ENCODE measurements at regions not wholly inside any gene's neighbourhood (a gene's known extent, or its start where the extent isn't known, plus 50 kb on each side); places are given as distances from the start of the nearest gene placed in this dataset.
"Not testable (repeated sequence)": the region's sequence is repeated elsewhere in the genome, so short reads cannot be mapped to it uniquely, and the experiment has no call there.

DNA sequence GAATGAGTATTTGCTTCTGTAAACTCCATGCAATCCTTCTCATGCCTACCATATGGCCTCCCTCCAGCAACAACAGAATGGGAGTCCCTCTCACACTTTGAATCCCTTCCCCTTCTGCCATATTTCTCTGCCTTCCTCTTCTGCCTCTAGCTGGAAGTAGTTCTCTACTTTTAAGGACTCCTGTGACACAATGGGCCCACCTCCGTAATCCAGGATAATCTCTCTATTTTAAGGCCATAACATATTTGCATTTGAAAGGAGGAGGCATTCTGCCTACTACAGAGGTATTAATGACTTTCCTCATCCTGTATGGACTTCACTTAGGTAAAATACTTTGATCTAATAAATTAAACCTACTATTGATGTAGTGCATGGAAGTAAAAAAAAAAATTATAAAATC lies 155.4 kb upstream of the ITGA1 start:
- no peak overlapping the region for H3K4me2 ChIP-seq (ENCODE audit: insufficient read depth, low read length, poor library complexity, severe bottlenecking)

DNA sequence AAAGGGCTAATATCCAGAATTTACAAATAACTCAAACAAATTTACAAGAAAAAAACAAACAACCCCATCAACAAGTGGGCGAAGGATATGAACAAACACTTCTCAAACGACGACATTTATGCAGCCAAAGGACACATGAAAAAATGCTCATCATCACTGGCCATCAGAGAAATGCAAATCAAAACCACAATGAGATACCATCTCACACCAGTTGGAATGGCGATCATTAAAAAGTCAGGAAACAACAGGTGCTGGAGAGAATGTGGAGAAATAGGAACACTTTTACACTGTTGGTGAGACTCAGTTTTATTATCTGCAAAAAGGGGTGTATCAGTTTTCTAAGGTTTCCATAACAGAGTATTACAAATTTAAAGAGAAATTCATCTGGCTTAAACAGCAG lies 153.5 kb upstream of the ITGA1 start:
- not testable (repeated sequence) for H4K91ac ChIP-seq (ENCODE audit: low read depth, low read length, poor library complexity); H3K79me1 ChIP-seq (ENCODE audit: low read depth, low read length); H3K27me3 ChIP-seq (ENCODE audit: control insufficient read depth in 3 of 3, insufficient read depth in 3 of 3, low read depth in 1 of 3, low read length in 3 of 3); H3K4me1 ChIP-seq (ENCODE audit: control insufficient read depth in 2 of 2, insufficient read depth in 1 of 2, low read depth in 1 of 2, low read length in 2 of 2); H3K4me2 ChIP-seq (ENCODE audit: insufficient read depth, low read length, poor library complexity, severe bottlenecking); H3K4me3 ChIP-seq (ENCODE audit: low read length in 2 of 2); H2BK5ac ChIP-seq (ENCODE audit: low read length); H4K8ac ChIP-seq (ENCODE audit: low read depth, low read length); H2BK12ac ChIP-seq (ENCODE audit: low read length); H3K9me3 ChIP-seq (replicated peaks in 1 of 2; ENCODE audit: control insufficient read depth in 2 of 2, insufficient read depth in 1 of 2, low read depth in 1 of 2, low read length in 2 of 2); H3K9ac ChIP-seq (ENCODE audit: low read depth, low read length, poor library complexity); H3K27ac ChIP-seq (replicated peaks; ENCODE audit: low read length); H3K4ac ChIP-seq (ENCODE audit: low read length); H3K18ac ChIP-seq (ENCODE audit: low read length); H2BK120ac ChIP-seq (ENCODE audit: low read depth, low read length); H2AK5ac ChIP-seq (ENCODE audit: low read depth, low read length); H2BK15ac ChIP-seq (ENCODE audit: low read length); H3K36me3 ChIP-seq (replicated peaks in 1 of 2; ENCODE audit: control insufficient read depth in 2 of 2, insufficient read depth in 2 of 2, low read length in 2 of 2); H2AFZ ChIP-seq (ENCODE audit: low read length); H3K23ac ChIP-seq (ENCODE audit: low read depth, low read length, poor library complexity); DNase-seq (ENCODE audit: low spot score); H3K14ac ChIP-seq (ENCODE audit: low read length)
- no CpG with 5 or more reads among the region's 4 CpGs for WGBS, 2 donors (ENCODE audit: extremely low coverage in 2 of 2, insufficient read length in 2 of 2, insufficient replicate concordance in 1 of 2)

More for the DNA sequence above, 155.4 kb upstream of the ITGA1 start:
- Histone ChIP-seq H4K8ac (ENCODE audit: low read depth, low read length) (no peak overlapping the region), H3K23ac (ENCODE audit: low read depth, low read length, poor library complexity) (no peak overlapping the region), H2AFZ (ENCODE audit: low read length) (no peak overlapping the region), H3K9ac (ENCODE audit: low read depth, low read length, poor library complexity) (no peak overlapping the region), H2AK5ac (ENCODE audit: low read depth, low read length) (no peak overlapping the region), H2BK15ac (ENCODE audit: low read length) (no peak overlapping the region), H3K27ac (replicated peaks; ENCODE audit: low read length) (no peak overlapping the region), H3K79me1 (ENCODE audit: low read depth, low read length) (no peaks in the 10 kb centered on the region), H4K91ac (ENCODE audit: low read depth, low read length, poor library complexity) (no peak overlapping the region), H3K4ac (ENCODE audit: low read length) (no peak overlapping the region), H3K4me3 (ENCODE audit: low read length in 2 of 2) (no peak overlapping the region), H2BK5ac (ENCODE audit: low read length) (no peak overlapping the region), H3K4me1 (ENCODE audit: control insufficient read depth in 2 of 2, insufficient read depth in 1 of 2, low read depth in 1 of 2, low read length in 2 of 2) (no peaks in the 10 kb centered on the region), H3K14ac (ENCODE audit: low read length) (no peak overlapping the region), H3K27me3 (ENCODE audit: control insufficient read depth in 3 of 3, insufficient read depth in 3 of 3, low read depth in 1 of 3, low read length in 3 of 3) (no peaks in the 10 kb centered on the region), H3K9me3 (replicated peaks in 1 of 2; ENCODE audit: control insufficient read depth in 2 of 2, insufficient read depth in 1 of 2, low read depth in 1 of 2, low read length in 2 of 2) (peaks cover 0 to 2% of the 10 kb centered on the region in 2 donors), H2BK12ac (ENCODE audit: low read length) (no peak overlapping the region), H3K18ac (ENCODE audit: low read length) (no peak overlapping the region), H2BK120ac (ENCODE audit: low read depth, low read length) (no peak overlapping the region), H3K36me3 (replicated peaks in 1 of 2; ENCODE audit: control insufficient read depth in 2 of 2, insufficient read depth in 2 of 2, low read length in 2 of 2) (no peaks in the 10 kb centered on the region)
- WGBS, 2 donors (ENCODE audit: extremely low coverage in 2 of 2, insufficient read length in 2 of 2, insufficient replicate concordance in 1 of 2) = no CpG with 5 or more reads among the region's 1 CpG
- no peak for DNase-seq (ENCODE audit: low spot score)

DNA sequence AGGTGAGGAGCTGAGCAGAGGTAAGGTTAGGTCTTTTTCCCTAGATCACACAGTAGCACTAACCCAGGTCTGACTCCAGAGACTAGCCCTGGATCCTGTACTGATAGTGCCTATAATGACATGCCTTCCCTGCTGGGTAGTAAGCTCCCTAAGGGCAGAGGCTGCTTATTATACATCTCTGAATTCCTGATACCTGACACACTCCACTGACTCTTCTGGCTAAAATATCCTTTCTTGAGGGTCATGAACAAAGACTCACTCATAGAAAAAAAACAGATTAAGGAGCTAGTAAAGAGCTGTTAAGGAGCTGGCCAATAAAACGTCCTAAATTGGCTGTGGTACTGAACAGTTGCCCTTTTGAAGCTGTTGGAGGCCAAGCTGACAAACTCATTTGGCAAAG lies 149.0 kb upstream of the ITGA1 start:
- no peak overlapping the region for H2AK5ac ChIP-seq (ENCODE audit: low read depth, low read length)
- H2AFZ ChIP-seq (ENCODE audit: low read length) = no peak overlapping the region
- no peaks in the 10 kb centered on the region for H3K36me3 ChIP-seq (replicated peaks in 1 of 2; ENCODE audit: control insufficient read depth in 2 of 2, insufficient read depth in 2 of 2, low read length in 2 of 2)
- WGBS, 2 donors (ENCODE audit: extremely low coverage in 2 of 2, insufficient read length in 2 of 2, insufficient replicate concordance in 1 of 2) = no CpG with 5 or more reads among the region's 1 CpG
- H3K4me2 ChIP-seq (ENCODE audit: insufficient read depth, low read length, poor library complexity, severe bottlenecking) = no peak overlapping the region
- no peak overlapping the region for H2BK15ac ChIP-seq (ENCODE audit: low read length)
- no peak overlapping the region for H3K23ac ChIP-seq (ENCODE audit: low read depth, low read length, poor library complexity)
- H3K4ac ChIP-seq (ENCODE audit: low read length) = no peak overlapping the region
- no peak overlapping the region for H4K91ac ChIP-seq (ENCODE audit: low read depth, low read length, poor library complexity)
- H3K9me3 ChIP-seq (replicated peaks in 1 of 2; ENCODE audit: control insufficient read depth in 2 of 2, insufficient read depth in 1 of 2, low read depth in 1 of 2, low read length in 2 of 2) = peaks cover 0 to 2% of the 10 kb centered on the region in 2 donors
- H3K18ac ChIP-seq (ENCODE audit: low read length) = no peak overlapping the region
- H2BK12ac ChIP-seq (ENCODE audit: low read length) = no peak overlapping the region
- no peak overlapping the region for H2BK120ac ChIP-seq (ENCODE audit: low read depth, low read length)
- no peak overlapping the region for H3K4me3 ChIP-seq (ENCODE audit: low read length in 2 of 2)
- no peaks in the 10 kb centered on the region for H3K4me1 ChIP-seq (ENCODE audit: control insufficient read depth in 2 of 2, insufficient read depth in 1 of 2, low read depth in 1 of 2, low read length in 2 of 2)
- H3K79me1 ChIP-seq (ENCODE audit: low read depth, low read length) = no peaks in the 10 kb centered on the region
- DNase-seq (ENCODE audit: low spot score) = no peak
- no peak overlapping the region for H3K14ac ChIP-seq (ENCODE audit: low read length)
- H3K27ac ChIP-seq (replicated peaks; ENCODE audit: low read length) = no peak overlapping the region
- H3K9ac ChIP-seq (ENCODE audit: low read depth, low read length, poor library complexity) = no peak overlapping the region
- no peak overlapping the region for H4K8ac ChIP-seq (ENCODE audit: low read depth, low read length)
- no peaks in the 10 kb centered on the region for H3K27me3 ChIP-seq (ENCODE audit: control insufficient read depth in 3 of 3, insufficient read depth in 3 of 3, low read depth in 1 of 3, low read length in 3 of 3)
- no peak overlapping the region for H2BK5ac ChIP-seq (ENCODE audit: low read length)

DNA sequence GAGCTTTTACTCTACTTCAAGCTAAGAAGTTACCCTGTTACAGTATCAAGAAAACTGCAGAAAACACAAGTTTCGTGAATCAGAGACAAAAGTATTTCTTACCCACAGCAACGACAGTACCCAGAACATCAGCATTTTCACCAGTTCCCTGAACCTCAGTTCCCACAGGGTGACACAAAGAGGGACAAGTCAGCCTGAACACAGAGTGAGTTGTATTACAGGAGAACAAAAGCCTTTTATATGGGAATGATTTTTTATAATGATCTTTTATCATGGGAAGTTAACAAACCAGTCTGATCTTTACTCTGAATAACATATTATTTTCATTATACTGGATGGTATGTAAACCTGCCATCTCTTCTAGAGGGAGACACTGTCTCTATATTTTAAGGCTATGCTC lies 139.0 kb upstream of the ITGA1 start:
- H3K18ac ChIP-seq (ENCODE audit: low read length) = no peak overlapping the region

More for the DNA sequence above, 139.0 kb upstream of the ITGA1 start:
- Histone ChIP-seq H3K36me3 (replicated peaks in 1 of 2; ENCODE audit: control insufficient read depth in 2 of 2, insufficient read depth in 2 of 2, low read length in 2 of 2) (no peaks in the 10 kb centered on the region), H3K27me3 (ENCODE audit: control insufficient read depth in 3 of 3, insufficient read depth in 3 of 3, low read depth in 1 of 3, low read length in 3 of 3) (no peaks in the 10 kb centered on the region), H2BK12ac (ENCODE audit: low read length) (no peak overlapping the region), H2BK5ac (ENCODE audit: low read length) (no peak overlapping the region), H3K9ac (ENCODE audit: low read depth, low read length, poor library complexity) (no peak overlapping the region), H2AK5ac (ENCODE audit: low read depth, low read length) (no peak overlapping the region), H3K14ac (ENCODE audit: low read length) (no peak overlapping the region), H3K9me3 (replicated peaks in 1 of 2; ENCODE audit: control insufficient read depth in 2 of 2, insufficient read depth in 1 of 2, low read depth in 1 of 2, low read length in 2 of 2) (peaks cover 2 to 9% of the 10 kb centered on the region in 2 donors), H2BK15ac (ENCODE audit: low read length) (no peak overlapping the region), H3K23ac (ENCODE audit: low read depth, low read length, poor library complexity) (no peak overlapping the region), H4K8ac (ENCODE audit: low read depth, low read length) (no peak overlapping the region), H3K27ac (replicated peaks; ENCODE audit: low read length) (no peak overlapping the region), H2BK120ac (ENCODE audit: low read depth, low read length) (no peak overlapping the region), H3K4me3 (ENCODE audit: low read length in 2 of 2) (no peak overlapping the region), H4K91ac (ENCODE audit: low read depth, low read length, poor library complexity) (no peak overlapping the region), H3K4me2 (ENCODE audit: insufficient read depth, low read length, poor library complexity, severe bottlenecking) (no peak overlapping the region), H2AFZ (ENCODE audit: low read length) (no peak overlapping the region), H3K4me1 (ENCODE audit: control insufficient read depth in 2 of 2, insufficient read depth in 1 of 2, low read depth in 1 of 2, low read length in 2 of 2) (no peaks in the 10 kb centered on the region), H3K4ac (ENCODE audit: low read length) (no peak overlapping the region), H3K79me1 (ENCODE audit: low read depth, low read length) (no peaks in the 10 kb centered on the region)
- no CpG with 5 or more reads among the region's 2 CpGs for WGBS, 2 donors (ENCODE audit: extremely low coverage in 2 of 2, insufficient read length in 2 of 2, insufficient replicate concordance in 1 of 2)
- DNase-seq (ENCODE audit: low spot score) = no peak
